Trophoblast cell (in vitro differentiated cells and primary cell): ENCODE measurements at regions not wholly inside any gene's neighbourhood (a gene's known extent, or its start where the extent isn't known, plus 50 kb on each side); places are given as distances from the start of the nearest gene placed in this dataset.

Source experiments
- DNase-seq, 2 donors: peaks; one replicate each; pipeline ENCODE4 v3.0.0-alpha.2; 2016
- H2AFZ ChIP-seq: 2 replicates; pipeline ENCODE4 v1.6.1; 2013; ENCODE audit warnings: low read length, moderate library complexity, mild to moderate bottlenecking; ENCODE audit not compliant: insufficient read depth, poor library complexity
- H2AK5ac ChIP-seq: 2 replicates; pipeline ENCODE4 v1.6.1; 2013; ENCODE audit warnings: mild to moderate bottlenecking, low read length
- H2BK120ac ChIP-seq: 2 replicates; pipeline ENCODE4 v1.6.1; 2013; ENCODE audit warnings: low read length, mild to moderate bottlenecking, moderate library complexity; ENCODE audit not compliant: insufficient read depth, poor library complexity
- H2BK12ac ChIP-seq: 2 replicates; pipeline ENCODE4 v1.6.1; 2013; ENCODE audit warnings: mild to moderate bottlenecking, low read length, moderate library complexity
- H2BK5ac ChIP-seq: 2 replicates; pipeline ENCODE4 v1.6.1; 2013; ENCODE audit warnings: low read length, low read depth, moderate library complexity, mild to moderate bottlenecking; ENCODE audit not compliant: poor library complexity
- H3K14ac ChIP-seq: 2 replicates; pipeline ENCODE4 v1.6.1; 2013; ENCODE audit warnings: mild to moderate bottlenecking, low read length
- H3K18ac ChIP-seq: 2 replicates; pipeline ENCODE4 v1.6.1; 2013; ENCODE audit warnings: mild to moderate bottlenecking, low read length
- H3K23ac ChIP-seq: 2 replicates; pipeline ENCODE4 v1.6.1; 2013; ENCODE audit warnings: low read length
- H3K27ac ChIP-seq: 2 replicates; pipeline ENCODE4 v1.5.1; 2013; ENCODE audit warnings: low read depth, mild to moderate bottlenecking, inconsistent platforms, low read length, moderate library complexity
- H3K27me3 ChIP-seq: 2 replicates; pipeline ENCODE4 v1.6.1; 2013; ENCODE audit warnings: inconsistent platforms, mild to moderate bottlenecking, low read length, moderate library complexity; ENCODE audit not compliant: insufficient read depth
- H3K36me3 ChIP-seq, 2 experiments: 1 replicate in 1 of 2; 2 replicates in 1 of 2; pipeline ENCODE4 v1.6.1; 2013; ENCODE audit warnings: low read length in 2 of 2, mild to moderate bottlenecking in 2 of 2, moderate library complexity in 1 of 2; ENCODE audit not compliant: insufficient read depth in 2 of 2, control insufficient read depth in 1 of 2
- H3K4ac ChIP-seq: 2 replicates; pipeline ENCODE4 v1.6.1; 2013; ENCODE audit warnings: low read depth, mild to moderate bottlenecking, low read length, moderate library complexity
- H3K4me1 ChIP-seq, 2 experiments: 1 replicate in 1 of 2; 2 replicates in 1 of 2; pipeline ENCODE4 v1.6.1; 2013; ENCODE audit warnings: low read length in 2 of 2, mild to moderate bottlenecking in 2 of 2, moderate library complexity in 1 of 2; ENCODE audit not compliant: insufficient read depth in 2 of 2, control insufficient read depth in 1 of 2
- H3K4me2 ChIP-seq: 2 replicates; pipeline ENCODE4 v1.6.1; 2013; ENCODE audit warnings: inconsistent platforms, mild to moderate bottlenecking, low read length, moderate library complexity
- H3K4me3 ChIP-seq: 2 replicates; pipeline ENCODE4 v1.5.1; 2013; ENCODE audit warnings: mild to moderate bottlenecking, low read depth, low read length, inconsistent platforms
- H3K79me1 ChIP-seq: one replicate; pipeline ENCODE4 v1.6.1; 2013; ENCODE audit warnings: low read length
- H3K79me2 ChIP-seq: 2 replicates; pipeline ENCODE4 v1.6.1; 2013; ENCODE audit warnings: low read length, mild to moderate bottlenecking; ENCODE audit not compliant: control insufficient read depth, insufficient read depth, poor library complexity
- H3K9ac ChIP-seq: 2 replicates; pipeline ENCODE4 v1.6.1; 2013; ENCODE audit warnings: mild to moderate bottlenecking, low read length
- H3K9me3 ChIP-seq: 2 replicates; pipeline ENCODE4 v1.6.1; 2013; ENCODE audit warnings: low read depth, mild to moderate bottlenecking, control low read depth, inconsistent platforms, low read length; ENCODE audit not compliant: insufficient read depth
- H4K12ac ChIP-seq: 2 replicates; pipeline ENCODE4 v1.6.1; 2013; ENCODE audit warnings: low read depth, mild to moderate bottlenecking, low read length, moderate library complexity
- H4K8ac ChIP-seq: 2 replicates; pipeline ENCODE4 v1.6.1; 2013; ENCODE audit warnings: low read depth, mild to moderate bottlenecking, low read length, moderate library complexity
- H4K91ac ChIP-seq: one replicate; pipeline ENCODE4 v1.6.1; 2013; ENCODE audit warnings: low read depth, mild to moderate bottlenecking, low read length, moderate library complexity
- WGBS: extraction: QIAGEN DNeasy Blood & Tissue Kit; methylation state at CpG from one replicate; pipeline ENCODE4 v1.1.7; 2013; ENCODE audit warnings: missing lambda C conversion rate; ENCODE audit not compliant: insufficient read length, insufficient coverage; ENCODE audit errors: extremely low coverage; 5-methylcytosine and 5-hydroxymethylcytosine counted together

DNA sequence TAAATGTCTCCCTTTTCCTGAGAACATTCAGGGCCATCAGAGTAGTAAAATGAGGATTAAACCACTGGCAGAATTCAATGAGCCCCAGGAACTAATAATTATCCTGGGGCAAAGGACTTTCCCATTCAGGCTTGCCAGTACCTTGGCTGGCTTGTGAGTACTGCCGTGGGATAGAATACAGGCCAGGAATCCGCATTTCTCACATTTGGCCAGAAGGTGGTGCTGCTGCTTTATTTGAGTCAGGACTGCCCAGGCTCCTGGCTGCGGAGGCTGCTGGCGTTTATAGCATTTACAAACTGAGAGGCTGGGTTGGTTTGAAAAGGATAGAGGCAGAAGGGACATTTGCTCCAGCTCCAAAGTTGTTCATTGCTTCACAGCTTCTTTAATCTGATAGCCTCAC is 91.4 kb downstream of the RTL9 start:
- H2BK12ac ChIP-seq, result no peak overlapping the region
- H3K9me3 ChIP-seq, result peaks cover 4% of the 10 kb centered on the region
- H3K36me3 ChIP-seq, result no peaks in the 10 kb centered on the region
- H2BK5ac ChIP-seq, result no peak overlapping the region
- no peak overlapping the region for H3K4ac ChIP-seq
- no peaks in the 10 kb centered on the region for H3K4me1 ChIP-seq
- H2BK120ac ChIP-seq, result no peak overlapping the region
- no peak overlapping the region for H3K4me3 ChIP-seq
- H3K27ac ChIP-seq, result no peak overlapping the region
- no peak overlapping the region for H2AK5ac ChIP-seq
- no peak overlapping the region for H3K18ac ChIP-seq
- no peak overlapping the region for H4K12ac ChIP-seq
- no peak overlapping the region for H4K8ac ChIP-seq
- no peaks in the 10 kb centered on the region for H3K27me3 ChIP-seq
- H3K14ac ChIP-seq, result no peak overlapping the region
- H2AFZ ChIP-seq, result no peak overlapping the region
- no peak overlapping the region for H3K9ac ChIP-seq
- H3K4me2 ChIP-seq, result no peak overlapping the region
- no peak overlapping the region for H4K91ac ChIP-seq
- no peaks in the 10 kb centered on the region for H3K79me2 ChIP-seq
- no CpG with 5 or more reads among the region's 4 CpGs for WGBS
- H3K23ac ChIP-seq, result no peak overlapping the region
- peak; percentile 33 to 87 for DNase-seq
- H3K79me1 ChIP-seq, result no peaks in the 10 kb centered on the region

GRCh38 chrX:110454336-110454735 is 95.7 kb downstream of the RTL9 start:
- Histone ChIP-seq H3K4me3 (no peak overlapping the region), H3K18ac (no peak overlapping the region), H4K12ac (no peak overlapping the region), H3K4me1 (no peaks in the 10 kb centered on the region), H3K36me3 (no peaks in the 10 kb centered on the region), H2BK5ac (no peak overlapping the region), H3K4ac (no peak overlapping the region), H4K8ac (no peak overlapping the region), H3K9ac (no peak overlapping the region), H3K27ac (no peak overlapping the region), H2AFZ (no peak overlapping the region), H2BK120ac (no peak overlapping the region), H2AK5ac (no peak overlapping the region), H3K23ac (no peak overlapping the region), H3K4me2 (no peak overlapping the region), H2BK12ac (no peak overlapping the region), H3K79me1 (no peaks in the 10 kb centered on the region), H3K79me2 (no peaks in the 10 kb centered on the region), H3K9me3 (peaks cover 4% of the 10 kb centered on the region), H4K91ac (no peak overlapping the region), H3K14ac (no peak overlapping the region), H3K27me3 (no peaks in the 10 kb centered on the region)
- no CpG with 5 or more reads among the region's 7 CpGs for WGBS
- no peak for DNase-seq

DNA sequence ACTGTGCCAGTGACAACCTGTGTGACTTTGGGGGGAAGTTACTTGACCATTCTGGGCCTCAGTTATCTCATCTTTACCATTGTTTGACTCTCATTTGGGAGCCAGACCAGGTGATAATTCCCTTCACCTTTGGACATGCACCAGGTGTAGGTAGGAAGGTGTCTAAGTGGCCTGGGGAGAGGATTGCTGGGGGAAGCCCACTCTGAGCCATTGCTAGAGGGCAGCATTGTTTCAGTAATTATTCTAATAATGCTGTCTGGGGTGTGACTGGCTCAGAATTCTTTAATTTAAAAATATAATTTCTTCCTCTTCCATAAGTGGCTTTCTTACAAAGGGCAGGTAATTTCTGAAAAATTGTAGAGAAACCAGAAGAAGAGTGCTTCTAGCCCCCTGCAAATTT is 104.3 kb downstream of the RTL9 start:
- Histone ChIP-seq H3K4me3 (no peak overlapping the region), H3K4ac (no peak overlapping the region), H3K23ac (no peak overlapping the region), H2BK12ac (no peak overlapping the region), H2AK5ac (no peak overlapping the region), H3K14ac (no peak overlapping the region), H2AFZ (no peak overlapping the region), H3K18ac (no peak overlapping the region), H3K27ac (no peak overlapping the region), H4K12ac (no peak overlapping the region), H3K4me1 (no peaks in the 10 kb centered on the region), H3K27me3 (no peaks in the 10 kb centered on the region), H4K8ac (no peak overlapping the region), H2BK120ac (no peak overlapping the region), H4K91ac (no peak overlapping the region), H3K9ac (no peak overlapping the region), H2BK5ac (no peak overlapping the region), H3K79me2 (no peaks in the 10 kb centered on the region), H3K4me2 (no peak overlapping the region), H3K79me1 (no peaks in the 10 kb centered on the region), H3K36me3 (no peaks in the 10 kb centered on the region), H3K9me3 (no peaks in the 10 kb centered on the region)
- DNase-seq, result no peak

DNA sequence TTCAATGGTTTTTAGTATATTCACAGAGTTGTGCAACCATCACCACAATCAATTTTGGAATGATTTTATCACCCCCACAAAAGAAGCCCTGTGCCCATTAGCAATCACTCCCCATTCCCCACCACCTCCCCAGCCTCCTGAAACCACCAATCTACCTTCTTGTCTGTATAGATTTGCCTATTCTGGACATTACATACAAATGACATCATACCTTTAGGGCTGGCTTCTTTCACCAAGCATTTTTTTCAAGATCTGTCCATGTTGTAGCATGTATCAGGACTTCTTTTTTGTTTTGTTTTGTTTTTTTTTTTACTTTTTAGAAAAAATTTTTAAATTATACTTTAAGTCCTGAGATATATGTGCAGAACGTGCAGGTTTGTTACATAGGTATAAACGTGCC is 108.1 kb downstream of the RTL9 start:
- H2BK5ac ChIP-seq, result no peak overlapping the region
- no peak overlapping the region for H3K14ac ChIP-seq
- no peaks in the 10 kb centered on the region for H3K9me3 ChIP-seq
- no peak overlapping the region for H3K18ac ChIP-seq
- no peak overlapping the region for H3K27ac ChIP-seq
- H4K12ac ChIP-seq, result no peak overlapping the region
- no peaks in the 10 kb centered on the region for H3K79me2 ChIP-seq
- H3K79me1 ChIP-seq, result no peaks in the 10 kb centered on the region
- H2AK5ac ChIP-seq, result no peak overlapping the region
- H3K23ac ChIP-seq, result no peak overlapping the region
- H3K4me3 ChIP-seq, result no peak overlapping the region
- no peaks in the 10 kb centered on the region for H3K4me1 ChIP-seq
- H4K91ac ChIP-seq, result no peak overlapping the region
- no peaks in the 10 kb centered on the region for H3K27me3 ChIP-seq
- no peak overlapping the region for H2BK12ac ChIP-seq
- WGBS, result no CpG with 5 or more reads among the region's 2 CpGs
- no peak overlapping the region for H2AFZ ChIP-seq
- H2BK120ac ChIP-seq, result no peak overlapping the region
- no peak overlapping the region for H4K8ac ChIP-seq
- no peak for DNase-seq
- no peak overlapping the region for H3K4me2 ChIP-seq
- H3K4ac ChIP-seq, result no peak overlapping the region
- no peak overlapping the region for H3K9ac ChIP-seq
- no peaks in the 10 kb centered on the region for H3K36me3 ChIP-seq

DNA sequence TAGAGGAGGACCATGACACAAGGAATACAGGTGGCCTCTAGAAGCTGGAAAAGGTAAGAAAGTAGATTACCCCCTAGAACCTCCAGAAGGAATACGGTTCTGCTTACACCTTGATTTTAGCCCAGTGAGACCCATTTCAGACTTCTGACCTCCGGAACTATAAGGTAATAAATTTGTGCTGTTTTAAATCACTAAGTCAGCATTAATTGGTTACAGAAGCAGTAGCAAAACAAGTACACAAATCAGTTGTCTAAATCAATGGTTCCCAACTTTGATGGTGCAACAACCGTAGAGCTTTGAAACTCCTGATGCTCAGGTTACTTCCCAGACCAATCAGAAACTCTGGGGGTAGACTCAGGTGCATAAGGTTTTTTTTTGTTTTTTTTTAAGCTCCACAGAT is 113.6 kb downstream of the RTL9 start:
- Histone ChIP-seq H3K4me2 (no peak overlapping the region), H4K8ac (no peak overlapping the region), H3K4me3 (no peak overlapping the region), H3K36me3 (no peaks in the 10 kb centered on the region), H4K91ac (no peak overlapping the region), H3K27ac (no peak overlapping the region), H3K79me2 (no peaks in the 10 kb centered on the region), H4K12ac (no peak overlapping the region), H2AFZ (no peak overlapping the region), H3K9me3 (no peaks in the 10 kb centered on the region), H3K4ac (no peak overlapping the region), H3K9ac (no peak overlapping the region), H3K23ac (no peak overlapping the region), H2AK5ac (no peak overlapping the region), H2BK120ac (no peak overlapping the region), H3K4me1 (no peaks in the 10 kb centered on the region), H2BK12ac (no peak overlapping the region), H2BK5ac (no peak overlapping the region), H3K27me3 (no peaks in the 10 kb centered on the region), H3K79me1 (no peaks in the 10 kb centered on the region), H3K18ac (no peak overlapping the region), H3K14ac (no peak overlapping the region)
- DNase-seq, result no peak
- WGBS, result no CpG with 5 or more reads among the region's 3 CpGs
